ENCODE measurements at regions not wholly inside any gene's neighbourhood (a gene's known extent, or its start where the extent isn't known, plus 50 kb on each side); places are given as distances from the start of the nearest gene placed in this dataset.

- in situ Hi-C loops (cut with HindIII; ENCODE audit: low sequenced_read_pairs), result no loop called here
These were observed 812.9 kb upstream of the ZNF608 start for GRCh38 chr5:125559296-125559695.

GRCh38 chr5:125560476-125561225 lies 814.2 kb upstream of the ZNF608 start:
- no peak for DNase-seq (ENCODE audit: low read depth)
- no peak overlapping the region for H3K4me3 ChIP-seq (ENCODE audit: low read depth, low read length)
- in situ Hi-C loops (cut with HindIII; ENCODE audit: low sequenced_read_pairs), result no loop called here

More at GRCh38 chr5:125559296-125559695, 812.9 kb upstream of the ZNF608 start:
- no peak for TF ChIP-seq CTCF (IDR thresholded peaks at IDR 0.05; ENCODE audit: low read depth, low read length, missing control alignments)
- DNase-seq (ENCODE audit: low read depth), result peak; percentile 87
- H3K4me3 ChIP-seq (ENCODE audit: low read depth, low read length), result no peak overlapping the region

GRCh38 chr5:125564317-125564975 lies 818.0 kb upstream of the ZNF608 start:
- in situ Hi-C loops (cut with HindIII; ENCODE audit: low sequenced_read_pairs), result no loop called here
- no peak for TF ChIP-seq CTCF (IDR thresholded peaks at IDR 0.05; ENCODE audit: low read depth, low read length, missing control alignments)
- no peak for DNase-seq (ENCODE audit: low read depth)
- no peak overlapping the region for H3K4me3 ChIP-seq (ENCODE audit: low read depth, low read length)

More at GRCh38 chr5:125560476-125561225, 814.2 kb upstream of the ZNF608 start:
- no peak for TF ChIP-seq CTCF (IDR thresholded peaks at IDR 0.05; ENCODE audit: low read depth, low read length, missing control alignments)

- H3K4me3 ChIP-seq (ENCODE audit: low read depth, low read length), result no peak overlapping the region
- in situ Hi-C loops (cut with HindIII; ENCODE audit: low sequenced_read_pairs), result no loop called here
- DNase-seq (ENCODE audit: low read depth), result no peak
- TF ChIP-seq CTCF (IDR thresholded peaks at IDR 0.05; ENCODE audit: low read depth, low read length, missing control alignments), result no peak
These were observed 828.1 kb upstream of the ZNF608 start for GRCh38 chr5:125574491-125575044.

DNA sequence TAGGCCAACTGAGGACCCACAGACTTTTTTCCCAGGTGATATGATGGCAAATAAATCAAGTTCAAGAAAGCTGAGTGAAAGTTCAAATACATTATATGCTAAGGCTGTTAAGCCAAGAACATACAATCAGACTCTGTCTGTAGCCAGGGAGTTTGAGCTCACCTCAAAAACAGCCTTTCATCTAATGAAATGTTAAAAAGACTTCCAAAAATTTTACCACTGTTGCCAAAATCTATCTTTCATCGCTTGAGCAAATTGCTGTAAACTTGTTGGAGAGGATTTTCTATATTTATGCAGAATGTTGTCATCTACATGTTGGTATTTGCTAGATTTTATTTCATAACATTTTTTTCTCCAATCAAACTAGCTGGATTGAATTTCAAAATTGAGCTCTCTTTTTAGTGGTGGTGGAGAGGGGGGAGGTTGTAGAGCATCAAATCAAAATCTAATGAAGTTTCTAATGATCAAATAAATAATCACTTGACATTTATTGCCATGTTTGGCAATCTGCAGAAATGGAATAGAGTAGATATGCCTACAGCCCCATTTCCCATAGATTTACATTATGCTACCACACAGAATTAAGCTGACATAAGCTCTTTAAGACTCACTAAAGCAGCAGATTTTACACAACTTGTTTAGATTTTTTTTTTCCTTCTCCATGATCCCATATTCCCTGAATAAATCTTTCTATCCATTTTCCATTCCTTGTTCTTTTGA lies 828.9 kb upstream of the ZNF608 start:
- TF ChIP-seq CTCF (IDR thresholded peaks at IDR 0.05; ENCODE audit: low read depth, low read length, missing control alignments), result no peak
- no peak overlapping the region for H3K4me3 ChIP-seq (ENCODE audit: low read depth, low read length)
- DNase-seq (ENCODE audit: low read depth), result no peak
- in situ Hi-C loops (cut with HindIII; ENCODE audit: low sequenced_read_pairs), result no loop called here

DNA sequence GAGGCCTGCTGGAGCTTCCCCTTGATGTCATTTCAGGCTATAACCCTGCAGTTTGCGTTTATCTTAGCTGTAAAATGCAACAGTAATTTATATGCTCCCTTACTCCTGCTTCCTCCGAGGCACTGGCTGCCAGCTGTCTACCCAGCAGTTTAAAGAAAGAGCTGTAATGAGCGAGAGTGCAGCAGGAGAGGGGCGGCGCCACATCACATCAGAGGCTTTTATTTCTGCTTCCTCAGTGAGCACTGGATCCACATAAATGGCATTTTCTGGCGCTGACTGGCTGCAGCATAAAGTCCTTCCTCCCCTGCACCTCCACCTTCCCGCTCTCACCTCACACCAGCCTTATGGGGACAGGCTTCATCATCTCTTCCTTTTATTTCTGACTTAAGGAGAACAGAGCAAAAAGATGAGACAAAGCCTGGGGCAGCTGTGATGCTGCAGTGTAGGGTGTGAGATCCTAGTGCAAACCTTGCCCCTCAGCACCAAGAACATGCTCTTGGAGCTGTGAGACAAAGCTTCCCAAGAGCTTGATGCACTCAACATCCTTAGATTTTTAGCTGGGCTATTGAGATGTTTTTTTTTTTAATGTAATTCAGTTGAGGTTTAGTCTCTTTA lies 829.6 kb upstream of the ZNF608 start:
- no peak overlapping the region for H3K4me3 ChIP-seq (ENCODE audit: low read depth, low read length)
- in situ Hi-C loops (cut with HindIII; ENCODE audit: low sequenced_read_pairs), result no loop called here
- TF ChIP-seq CTCF (IDR thresholded peaks at IDR 0.05; ENCODE audit: low read depth, low read length, missing control alignments), result no peak
- DNase-seq (ENCODE audit: low read depth), result no peak
